Hematopoietic multipotent progenitor cell treated with erythropoietin and hydrocortisone succinate and interleukin-3 and kit ligand, for 4 days (in vitro differentiated cells): ENCODE measurements at regions not wholly inside any gene's neighbourhood (a gene's known extent, or its start where the extent isn't known, plus 50 kb on each side); places are given as distances from the start of the nearest gene placed in this dataset.

Experiments used
- DNase-seq: peaks from one replicate; pipeline ENCODE4 v3.0.0-alpha.2; 2015

DNA sequence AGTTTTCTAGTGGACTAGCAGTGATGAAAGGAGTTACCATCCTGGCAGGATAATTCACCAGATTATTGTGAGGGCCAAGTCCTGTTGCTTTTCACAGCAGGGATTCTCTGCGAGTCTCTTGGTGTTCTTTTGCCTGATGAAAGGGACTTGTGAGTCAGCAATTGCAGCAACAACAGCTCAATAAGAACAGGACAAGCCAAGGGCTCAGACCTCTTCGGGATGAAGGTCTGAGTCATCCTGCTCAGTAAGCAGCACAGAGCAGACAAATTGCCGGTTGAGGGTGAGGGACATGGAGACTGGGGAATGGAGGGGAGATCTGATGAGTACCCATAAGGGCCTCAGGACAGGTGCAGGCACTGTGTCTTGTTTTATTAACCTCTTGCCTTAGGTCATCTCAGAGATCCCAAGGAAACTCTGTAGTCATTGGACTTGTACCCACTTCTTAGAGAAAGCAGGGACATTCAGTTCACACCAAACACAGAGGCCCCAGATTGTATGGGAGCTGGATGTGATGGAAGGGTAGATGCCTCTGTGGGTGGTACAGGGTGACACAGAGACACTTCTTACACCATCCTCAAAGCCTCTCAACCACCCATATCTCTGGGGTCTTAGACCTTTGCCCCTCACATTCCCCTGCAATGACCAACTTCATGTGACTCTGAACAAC is 173.8 kb upstream of the TLE3 start:
- peak; percentile 64 for DNase-seq

DNA sequence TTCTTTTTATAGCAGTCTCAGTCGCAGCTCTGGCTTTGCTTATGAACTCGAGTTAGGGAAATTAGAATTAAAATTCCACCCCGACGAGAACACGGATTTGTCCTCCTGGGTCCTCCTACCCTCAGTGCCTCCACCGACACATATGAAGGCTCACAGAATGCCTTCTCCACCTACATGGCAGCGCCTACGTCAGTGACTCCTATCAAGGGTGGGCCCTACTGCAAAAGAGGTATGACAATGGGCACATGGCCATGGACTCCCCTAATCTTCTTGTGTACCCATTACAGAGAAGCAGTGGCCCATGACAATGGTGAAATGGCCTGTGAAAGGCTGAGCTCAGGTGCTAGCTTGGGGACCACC is 173.0 kb upstream of the TLE3 start:
- DNase-seq: no peak

GRCh38 chr15:70269991-70270751 is 172.5 kb upstream of the TLE3 start:
- DNase-seq: peak; percentile 53

DNA sequence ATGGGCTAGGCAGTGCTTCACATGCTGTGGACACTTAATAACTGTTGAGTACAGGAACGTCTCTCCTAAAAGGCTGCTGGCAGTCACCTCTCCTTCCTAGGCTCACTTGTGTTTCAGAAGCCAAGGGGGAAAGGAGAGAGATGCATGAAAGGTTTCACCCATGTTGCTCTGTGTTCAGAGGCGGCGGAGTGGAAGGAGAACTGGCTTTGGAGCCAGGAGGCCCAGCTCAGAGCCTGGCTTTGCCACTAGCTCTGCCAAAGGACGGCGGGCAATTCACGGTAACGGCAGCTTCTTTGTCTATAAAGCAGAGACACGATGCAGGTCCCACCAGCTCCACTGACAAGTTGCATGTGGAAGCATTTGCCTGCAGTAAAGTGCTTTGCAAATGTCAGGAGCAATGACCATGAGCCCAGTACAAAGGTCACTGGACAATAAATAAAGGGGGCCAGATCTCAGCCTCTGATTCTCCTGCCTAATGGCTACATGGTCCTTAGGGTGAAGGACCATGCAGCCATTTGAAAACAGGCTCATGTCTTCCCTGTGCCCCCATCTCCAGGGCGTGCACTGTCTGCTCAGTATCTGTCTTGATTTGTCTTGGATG is 171.7 kb upstream of the TLE3 start:
- DNase-seq: no peak

DNA sequence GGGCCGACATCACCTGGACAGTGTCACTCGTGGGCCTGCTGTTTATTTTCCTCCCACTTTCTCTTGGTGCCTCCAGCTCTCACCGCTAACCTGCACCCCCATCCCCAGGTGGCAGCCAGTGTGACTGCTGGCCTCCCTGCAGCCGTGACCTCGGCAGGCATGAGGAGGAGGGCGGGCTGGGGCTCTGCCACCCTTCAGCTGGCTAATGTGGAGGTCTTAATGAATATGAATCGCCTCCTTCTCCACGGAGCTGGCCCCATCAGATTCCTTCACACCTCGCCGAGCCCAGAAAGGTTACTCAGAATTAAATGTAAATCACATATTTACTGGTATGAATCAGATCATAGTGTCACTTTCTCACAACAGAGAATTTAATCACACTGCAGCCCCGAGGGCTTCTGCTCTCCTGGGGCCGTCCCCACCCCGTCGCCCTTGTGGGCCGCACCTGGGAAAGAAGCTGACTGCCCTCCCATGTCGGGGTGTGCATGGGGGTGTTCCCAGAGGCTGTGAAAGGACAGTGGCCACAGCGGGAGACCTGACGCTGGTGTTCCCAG is 171.1 kb upstream of the TLE3 start:
- no peak for DNase-seq

DNA sequence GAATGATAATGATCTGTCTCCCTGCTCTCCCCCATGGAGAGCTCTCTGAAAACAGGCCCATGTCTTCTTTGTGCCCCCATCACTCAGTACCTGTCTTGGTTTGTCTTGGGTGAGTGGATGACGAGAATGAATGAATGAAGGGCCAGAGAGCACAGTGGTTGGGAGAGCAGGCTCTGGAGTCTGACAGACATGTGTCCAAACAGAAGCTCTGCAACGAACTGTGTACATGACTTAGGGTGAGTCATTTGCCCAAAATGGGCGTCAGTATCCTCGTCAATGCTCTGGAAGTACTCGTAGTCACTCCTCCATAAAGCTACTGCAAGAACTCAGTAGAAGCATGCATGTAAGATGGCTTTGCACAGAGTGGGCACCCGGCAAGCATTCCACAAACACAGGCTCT is 170.2 kb upstream of the TLE3 start:
- no peak for DNase-seq

GRCh38 chr15:70267306-70267705 is 169.6 kb upstream of the TLE3 start:
- DNase-seq: no peak

DNA sequence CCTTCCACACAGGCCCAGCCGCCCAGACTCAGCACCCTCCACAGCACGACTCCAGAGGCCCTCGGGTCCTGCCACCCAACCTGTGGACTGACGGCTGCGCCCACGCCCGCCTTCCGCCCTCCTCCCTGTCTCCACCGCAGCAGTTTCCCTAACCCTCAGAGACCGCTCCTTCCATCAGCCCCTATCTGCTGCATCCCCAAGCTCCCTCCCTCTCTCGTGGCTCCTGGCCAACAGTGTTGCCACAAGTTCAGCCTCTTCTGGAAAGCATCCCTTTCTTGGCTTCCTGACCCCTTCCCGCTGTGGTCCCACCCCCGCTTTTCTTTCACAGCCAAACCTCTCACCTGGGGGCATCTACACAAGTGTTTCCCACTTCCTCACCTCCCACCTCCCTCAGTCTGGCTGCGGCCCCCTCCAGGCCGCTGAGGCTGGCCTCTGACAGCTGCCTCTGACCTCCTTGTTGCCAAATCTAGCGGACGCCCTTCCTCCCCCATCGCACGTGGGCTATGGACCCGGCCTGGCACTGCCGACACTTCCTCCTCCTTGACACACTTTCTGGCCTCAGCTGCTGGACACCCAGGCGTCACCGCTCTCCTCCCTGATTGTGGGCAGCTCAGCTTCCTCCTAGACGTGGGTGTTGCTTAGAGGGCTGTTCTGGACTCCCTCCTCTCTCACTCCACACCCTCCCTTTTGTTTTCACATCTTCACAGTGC is 168.8 kb upstream of the TLE3 start:
- peak; percentile 89 for DNase-seq

DNA sequence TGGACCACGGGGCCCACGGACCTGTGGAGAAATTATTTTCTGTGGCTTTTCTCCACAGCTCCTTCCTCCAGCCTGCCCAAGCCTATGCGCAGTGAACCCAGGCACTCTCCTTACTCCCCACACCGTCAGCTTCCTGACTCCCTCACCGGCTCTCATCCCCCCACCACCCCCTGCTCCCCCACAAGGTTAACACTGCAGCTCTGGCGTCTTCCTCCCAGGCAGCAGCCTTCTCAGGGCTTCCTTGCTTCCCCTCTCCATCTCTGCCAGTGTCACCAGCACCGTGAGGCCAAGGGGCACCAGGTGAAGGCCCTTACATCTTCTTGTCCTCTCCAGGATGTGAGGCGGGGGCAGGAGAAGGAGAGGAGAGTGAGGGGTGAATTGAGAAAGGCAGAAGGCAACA is 168.3 kb upstream of the TLE3 start:
- DNase-seq: no peak

DNA sequence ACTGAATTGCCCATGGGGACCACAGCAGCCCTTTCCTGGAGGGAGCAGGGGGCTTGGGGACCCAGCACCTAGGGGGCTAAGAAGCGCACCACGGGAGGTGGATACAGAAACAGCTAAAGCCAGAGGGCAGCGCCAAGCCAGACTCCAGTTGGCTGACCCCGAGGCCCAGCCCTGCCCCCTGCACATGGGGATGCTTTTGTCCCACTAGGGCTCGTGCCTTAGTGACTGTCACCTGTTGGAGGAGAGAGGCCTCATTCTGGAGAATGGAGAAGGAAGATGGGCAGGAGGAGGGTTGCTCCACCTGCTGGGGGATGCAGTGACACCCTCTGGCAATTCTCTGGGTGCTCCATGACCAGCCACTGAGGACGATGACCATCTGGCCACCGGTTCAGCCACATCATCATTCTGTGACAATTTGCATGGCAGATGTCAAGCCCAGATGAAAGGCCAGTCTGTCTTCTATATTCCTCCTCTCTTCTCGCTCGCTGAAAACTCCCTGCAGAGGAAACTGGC is 167.8 kb upstream of the TLE3 start:
- DNase-seq: no peak

DNA sequence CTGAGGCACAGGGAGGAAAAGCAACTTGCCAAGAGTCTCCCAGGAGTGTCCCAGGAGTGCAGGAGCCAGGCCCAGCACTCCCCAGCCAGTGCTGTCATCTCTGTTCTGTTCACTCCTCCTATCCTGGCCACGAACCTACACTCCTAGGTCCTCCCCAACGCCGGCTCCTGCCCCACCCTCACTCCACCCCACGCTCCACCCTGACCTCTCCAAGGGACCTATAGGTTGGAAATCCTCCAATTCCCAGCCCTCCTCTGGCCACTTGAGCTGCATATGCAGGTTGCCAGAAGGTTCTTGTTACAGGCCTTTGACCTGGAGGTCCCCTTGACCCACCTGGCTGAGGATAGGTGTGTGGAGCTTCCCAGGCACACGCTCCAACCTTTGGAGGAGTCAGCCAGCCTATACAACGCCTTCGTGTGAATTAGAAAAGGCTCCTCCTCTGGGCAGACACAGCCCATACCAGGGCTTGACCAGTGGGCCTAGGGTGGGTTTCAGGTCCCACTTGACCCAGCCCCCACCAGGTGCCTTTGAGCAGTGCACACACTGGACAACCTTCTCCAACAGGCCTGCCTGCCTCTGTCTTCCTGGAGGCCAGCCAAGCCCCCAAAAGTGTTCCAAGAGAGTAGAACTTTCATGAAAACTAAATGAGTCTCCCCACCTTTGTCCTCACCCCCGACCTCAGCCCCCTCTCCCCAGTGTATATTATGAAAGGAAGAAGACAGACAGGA is 167.2 kb upstream of the TLE3 start:
- no peak for DNase-seq

DNA sequence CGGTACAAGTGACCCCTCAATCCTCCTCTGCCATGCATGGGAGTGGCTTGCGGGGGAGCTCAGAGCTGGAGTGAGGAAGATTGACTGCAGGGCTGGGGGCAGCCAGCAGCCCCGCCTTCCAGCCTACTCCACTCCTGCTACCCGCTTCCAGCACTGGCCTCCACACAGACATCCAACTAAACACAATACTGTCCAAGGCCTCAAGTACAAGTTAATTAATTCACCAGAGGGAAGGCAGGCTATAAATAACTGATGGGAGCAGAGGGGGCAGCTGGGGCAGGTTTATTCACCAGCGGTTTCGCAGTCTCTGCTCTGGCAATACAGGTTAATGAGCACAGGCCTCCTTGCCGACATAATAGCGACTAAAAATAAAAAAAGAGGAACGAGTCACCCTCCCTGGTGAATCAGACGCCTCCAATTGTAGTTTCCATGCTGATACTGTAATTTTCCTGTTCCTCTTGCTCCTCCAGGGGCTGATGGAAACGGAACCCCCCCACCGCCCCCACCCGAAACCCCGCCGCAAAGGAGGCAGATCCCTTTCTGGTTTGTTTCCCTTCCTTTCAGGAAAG is 166.4 kb upstream of the TLE3 start:
- DNase-seq: peak; percentile 61

GRCh38 chr15:70262591-70263274 is 165.0 kb upstream of the TLE3 start:
- no peak for DNase-seq

- DNase-seq: no peak
Observed at GRCh38 chr15:70262171-70262570, 164.5 kb upstream of the TLE3 start.

GRCh38 chr15:70261083-70261482 is 163.4 kb upstream of the TLE3 start:
- DNase-seq: no peak

GRCh38 chr15:70260580-70260979 is 162.9 kb upstream of the TLE3 start:
- DNase-seq: no peak

DNA sequence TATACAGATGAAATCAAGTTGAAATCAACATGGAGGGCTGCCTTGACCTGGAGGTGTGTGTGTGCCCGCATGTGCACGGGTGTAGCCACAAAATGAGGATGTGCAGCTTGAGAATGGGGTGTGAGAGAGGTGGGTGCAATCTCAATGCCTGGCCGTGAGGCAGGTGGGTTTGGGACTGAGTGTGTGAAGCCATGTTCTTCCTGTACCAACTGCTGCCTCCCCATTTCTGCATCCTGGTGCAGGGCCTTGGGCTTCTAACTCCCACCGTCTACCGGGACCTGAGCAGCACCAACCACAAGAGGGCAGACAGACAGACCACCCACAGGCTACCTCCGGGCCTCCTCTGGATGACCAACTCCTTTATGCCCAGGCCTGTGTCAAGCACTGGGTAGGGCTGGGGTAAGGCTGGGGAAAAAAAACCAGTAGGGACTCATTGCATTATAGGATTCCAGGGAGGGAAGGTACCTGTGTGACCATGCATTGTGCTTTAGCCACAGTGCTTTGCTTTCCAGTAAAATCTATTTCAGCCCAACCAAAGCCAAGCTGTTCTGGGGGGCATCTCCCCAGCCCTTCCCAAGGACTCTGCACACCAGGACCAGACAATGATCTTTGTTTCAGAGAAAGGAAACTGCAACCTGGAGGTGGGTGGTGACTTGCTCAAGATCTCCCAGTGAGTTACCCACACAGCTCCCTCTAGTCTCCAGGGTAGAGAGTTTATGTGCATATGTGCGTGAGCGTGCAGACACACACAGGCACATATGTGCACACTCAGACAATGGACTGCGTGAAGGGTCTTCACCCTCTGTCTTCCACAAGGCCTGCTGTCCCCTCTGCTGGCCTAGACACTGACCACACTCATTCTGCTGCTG is 162.2 kb upstream of the TLE3 start:
- DNase-seq: peak; percentile 59

- DNase-seq: peak; percentile 82
Observed at GRCh38 chr15:70259028-70259424, 161.3 kb upstream of the TLE3 start.

DNA sequence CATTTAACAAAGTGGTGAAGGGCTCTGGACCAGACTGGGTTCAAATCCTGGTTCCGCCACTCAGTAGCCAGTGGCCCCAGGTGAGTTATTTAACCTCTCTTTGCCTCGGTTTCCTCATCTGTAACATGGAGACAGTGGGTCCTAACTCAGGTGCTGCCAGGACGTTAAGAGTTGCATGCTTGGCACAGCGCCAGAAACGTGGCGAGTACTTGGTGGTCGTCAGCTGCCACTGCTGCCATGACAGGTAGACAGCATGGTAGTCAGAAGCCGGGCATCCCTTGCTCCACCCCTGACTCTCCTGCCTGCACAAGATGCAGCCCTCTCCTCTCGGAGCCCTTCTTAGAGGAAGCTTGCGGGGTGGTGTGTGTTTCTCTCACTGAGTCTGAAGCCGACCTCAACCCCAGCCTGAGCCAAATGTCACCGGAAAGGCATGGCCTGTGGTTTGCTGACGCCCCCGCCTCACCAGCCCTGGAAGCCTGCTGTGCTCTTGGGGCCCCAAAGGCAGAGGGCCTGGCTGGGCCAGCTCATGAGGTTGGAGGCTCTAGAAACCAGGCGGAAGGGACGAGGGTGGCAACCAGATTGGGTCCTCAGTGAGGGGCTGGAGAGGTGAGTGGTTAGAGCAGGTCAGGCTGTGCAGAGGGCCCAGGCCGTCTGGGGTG is 160.8 kb upstream of the TLE3 start:
- peak; percentile 90 for DNase-seq
